Mesothelial cell of epicardium (in vitro differentiated cells): ENCODE measurements at regions not wholly inside any gene's neighbourhood (a gene's known extent, or its start where the extent isn't known, plus 50 kb on each side); places are given as distances from the start of the nearest gene placed in this dataset.
A peak's percentile ranks its signal among the peaks of the same experiment; 100 is the strongest.

Experiments
- DNase-seq, 2 experiments: peaks; one replicate each; pipeline ENCODE4 v3.0.0; 2021; ENCODE audit warnings: low spot score in 2 of 2; ENCODE audit not compliant: unreplicated experiment in 2 of 2
- H3K27ac Mint-ChIP-seq: 2 replicates; pipeline ENCODE4 v1.8.0; 2021; ENCODE audit warnings: mixed read lengths
- H3K27me3 Mint-ChIP-seq: 2 replicates; pipeline ENCODE4 v1.8.0; 2021; ENCODE audit warnings: low read depth, mixed read lengths
- H3K36me3 Mint-ChIP-seq: 2 replicates; pipeline ENCODE4 v1.8.0; 2021; ENCODE audit warnings: mixed read lengths
- H3K4me1 Mint-ChIP-seq: 2 replicates; pipeline ENCODE4 v1.8.0; 2021; ENCODE audit warnings: mixed read lengths
- H3K4me3 Mint-ChIP-seq: 2 replicates; pipeline ENCODE4 v1.8.0; 2021; ENCODE audit warnings: mild to moderate bottlenecking, moderate library complexity, mixed read lengths
- H3K9me3 Mint-ChIP-seq: 2 replicates; pipeline ENCODE4 v1.8.0; 2021; ENCODE audit warnings: mixed read lengths
- TF ChIP-seq, protein P1 (sequence below): fragments of 200-600 bp; sonication (generic); IDR thresholded peaks from one replicate; pipeline ENCODE4 v1.5.0; 2021; ENCODE audit warnings: antibody characterized with exemption; ENCODE audit not compliant: unreplicated experiment

DNA sequence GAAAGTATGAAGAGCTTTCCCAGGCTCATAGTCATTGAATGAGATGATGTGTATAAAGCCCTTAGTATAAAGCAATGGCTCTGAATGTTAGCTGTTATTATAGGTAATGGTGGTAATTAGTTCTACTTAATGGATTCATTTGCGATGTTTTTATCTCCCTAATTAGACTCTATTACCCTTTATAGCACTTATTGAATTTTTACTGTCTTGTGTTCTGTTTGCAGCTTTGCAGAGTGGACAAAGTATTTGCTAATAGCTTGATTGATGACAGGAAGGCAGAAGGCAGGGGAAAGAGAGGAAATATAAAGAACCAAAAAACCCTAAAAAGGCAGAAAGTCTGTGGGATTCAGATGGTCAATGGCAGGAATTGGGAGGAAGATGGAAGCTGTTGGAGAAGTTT lies 524.4 kb upstream of the SPRY2 start:
- peaks cover 22% of the 10 kb centered on the region for H3K4me1 Mint-ChIP-seq
- no peaks in the 10 kb centered on the region for H3K9me3 Mint-ChIP-seq
- no peak overlapping the region for H3K27ac Mint-ChIP-seq
- H3K4me3 Mint-ChIP-seq, result no peak overlapping the region
- DNase-seq, result no peak
- no peaks in the 10 kb centered on the region for H3K27me3 Mint-ChIP-seq
- TF ChIP-seq, protein P1, sequence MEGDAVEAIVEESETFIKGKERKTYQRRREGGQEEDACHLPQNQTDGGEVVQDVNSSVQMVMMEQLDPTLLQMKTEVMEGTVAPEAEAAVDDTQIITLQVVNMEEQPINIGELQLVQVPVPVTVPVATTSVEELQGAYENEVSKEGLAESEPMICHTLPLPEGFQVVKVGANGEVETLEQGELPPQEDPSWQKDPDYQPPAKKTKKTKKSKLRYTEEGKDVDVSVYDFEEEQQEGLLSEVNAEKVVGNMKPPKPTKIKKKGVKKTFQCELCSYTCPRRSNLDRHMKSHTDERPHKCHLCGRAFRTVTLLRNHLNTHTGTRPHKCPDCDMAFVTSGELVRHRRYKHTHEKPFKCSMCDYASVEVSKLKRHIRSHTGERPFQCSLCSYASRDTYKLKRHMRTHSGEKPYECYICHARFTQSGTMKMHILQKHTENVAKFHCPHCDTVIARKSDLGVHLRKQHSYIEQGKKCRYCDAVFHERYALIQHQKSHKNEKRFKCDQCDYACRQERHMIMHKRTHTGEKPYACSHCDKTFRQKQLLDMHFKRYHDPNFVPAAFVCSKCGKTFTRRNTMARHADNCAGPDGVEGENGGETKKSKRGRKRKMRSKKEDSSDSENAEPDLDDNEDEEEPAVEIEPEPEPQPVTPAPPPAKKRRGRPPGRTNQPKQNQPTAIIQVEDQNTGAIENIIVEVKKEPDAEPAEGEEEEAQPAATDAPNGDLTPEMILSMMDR, result no peak
- H3K36me3 Mint-ChIP-seq, result no peaks in the 10 kb centered on the region

DNA sequence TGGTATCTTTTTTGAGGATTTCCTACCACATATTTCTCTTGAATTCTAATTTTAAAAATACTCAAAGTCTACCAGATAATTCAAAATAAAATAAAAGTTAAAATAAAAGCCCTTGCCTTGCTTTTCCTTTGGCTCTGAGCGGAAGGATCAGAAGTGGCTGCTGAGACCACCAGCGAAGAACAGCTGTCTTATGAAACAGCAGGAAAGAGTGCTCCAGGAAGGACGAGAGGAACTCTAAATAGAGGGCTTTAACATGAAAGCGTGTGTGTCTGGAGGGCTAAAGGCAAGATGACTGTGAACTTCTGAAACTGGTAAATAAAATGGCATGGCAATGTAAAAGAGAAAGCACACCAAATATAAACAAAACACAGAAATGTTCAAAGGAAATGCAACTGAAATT lies 521.5 kb upstream of the SPRY2 start:
- Mint-ChIP-seq H3K36me3 (no peaks in the 10 kb centered on the region), H3K27me3 (no peaks in the 10 kb centered on the region), H3K27ac (no peak overlapping the region), H3K4me3 (no peak overlapping the region), H3K9me3 (no peaks in the 10 kb centered on the region), H3K4me1 (peaks cover 11% of the 10 kb centered on the region)
- TF ChIP-seq, protein P1, result no peak
- no peak for DNase-seq

DNA sequence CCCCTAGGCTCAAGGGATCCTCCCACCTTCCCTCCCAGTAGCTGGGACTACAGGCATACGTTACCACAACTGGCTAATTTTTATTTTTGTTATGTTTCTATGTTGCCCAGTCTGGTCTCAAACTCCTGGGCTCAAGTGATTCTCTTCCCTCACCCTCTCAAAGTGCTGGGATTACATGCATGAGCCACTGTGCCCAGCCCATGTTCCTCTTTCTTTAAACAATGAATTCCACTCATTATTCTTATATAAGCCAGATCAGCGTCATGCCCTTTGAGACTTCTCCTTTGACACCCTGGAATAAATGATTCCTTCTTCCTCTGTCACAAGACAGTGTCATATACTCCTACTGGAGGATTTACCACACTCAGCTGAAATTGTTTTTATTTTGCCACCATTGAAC lies 519.9 kb upstream of the SPRY2 start:
- TF ChIP-seq, protein P1, result no peak
- DNase-seq, result no peak
- Mint-ChIP-seq H3K4me3 (no peak overlapping the region), H3K27ac (no peak overlapping the region), H3K36me3 (no peaks in the 10 kb centered on the region), H3K9me3 (no peaks in the 10 kb centered on the region), H3K27me3 (no peaks in the 10 kb centered on the region), H3K4me1 (peaks cover 5% of the 10 kb centered on the region)

DNA sequence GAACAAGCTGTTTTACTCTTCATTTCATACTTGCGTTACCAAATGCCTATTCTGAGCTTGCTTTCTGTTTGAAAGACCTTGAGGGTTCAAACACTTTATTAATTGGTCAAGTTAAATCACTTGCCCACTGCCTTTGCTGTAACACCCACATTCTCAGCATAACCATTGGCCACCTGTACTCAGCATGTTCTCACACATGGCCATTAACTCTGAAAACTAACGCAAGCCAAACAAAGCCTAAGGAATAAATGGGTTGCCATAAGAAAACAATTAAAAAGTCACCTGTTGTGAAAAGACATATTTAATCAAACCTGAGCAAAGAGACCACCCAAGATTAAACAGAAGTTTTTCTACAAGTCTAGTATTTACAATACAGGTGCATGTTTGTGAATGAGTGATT lies 517.2 kb upstream of the SPRY2 start:
- Mint-ChIP-seq H3K27ac (no peak overlapping the region), H3K4me3 (no peak overlapping the region), H3K9me3 (no peaks in the 10 kb centered on the region), H3K27me3 (no peaks in the 10 kb centered on the region), H3K36me3 (no peaks in the 10 kb centered on the region), H3K4me1 (peaks cover 2% of the 10 kb centered on the region)
- no peak for DNase-seq
- TF ChIP-seq, protein P1, result no peak

DNA sequence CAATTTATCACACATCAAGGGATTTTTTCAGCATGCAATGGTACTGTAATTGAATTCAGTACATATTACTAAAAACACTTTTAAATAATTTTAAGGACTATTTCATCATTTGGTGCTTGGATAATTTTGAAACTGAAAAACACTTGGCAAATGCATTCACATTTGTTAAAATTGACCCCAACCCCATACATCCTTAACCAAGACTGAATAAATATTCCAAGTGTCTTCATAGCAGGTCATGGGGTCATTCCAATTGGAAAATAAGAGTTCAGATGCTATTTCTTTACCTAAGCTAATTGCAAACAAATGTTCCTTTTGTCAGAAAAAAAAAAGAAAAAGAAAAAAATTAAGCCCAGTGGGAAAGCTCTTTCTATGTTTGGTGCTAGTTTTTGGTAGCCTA lies 516.4 kb upstream of the SPRY2 start:
- H3K4me1 Mint-ChIP-seq, result no peaks in the 10 kb centered on the region
- H3K27me3 Mint-ChIP-seq, result no peaks in the 10 kb centered on the region
- H3K36me3 Mint-ChIP-seq, result no peaks in the 10 kb centered on the region
- no peaks in the 10 kb centered on the region for H3K9me3 Mint-ChIP-seq
- TF ChIP-seq, protein P1, result no peak
- peak overlapping the region; percentile 59 for H3K27ac Mint-ChIP-seq
- H3K4me3 Mint-ChIP-seq, result no peak overlapping the region
- no peak for DNase-seq

DNA sequence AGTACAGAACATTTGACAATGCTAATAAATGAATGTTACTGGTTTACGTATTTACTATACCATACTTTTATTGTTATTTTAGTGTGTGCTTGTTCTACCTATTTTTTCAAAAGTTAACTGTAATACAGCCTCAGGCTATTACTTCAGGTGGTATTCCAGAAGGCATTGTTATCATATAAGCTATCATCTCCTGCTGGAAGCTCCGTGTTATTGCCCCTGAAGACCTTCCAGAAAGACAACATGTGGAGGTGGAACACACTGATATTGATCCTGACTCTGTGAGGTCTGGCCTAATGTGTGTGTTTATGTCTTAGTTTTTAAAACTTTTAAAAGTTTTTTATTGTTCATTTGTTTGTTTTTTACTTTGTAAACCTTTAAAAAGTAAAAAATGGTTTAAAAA lies 509.8 kb upstream of the SPRY2 start:
- Mint-ChIP-seq H3K4me3 (no peak overlapping the region), H3K9me3 (peaks cover 24% of the 10 kb centered on the region), H3K4me1 (no peaks in the 10 kb centered on the region), H3K27me3 (no peaks in the 10 kb centered on the region), H3K36me3 (no peaks in the 10 kb centered on the region), H3K27ac (no peak overlapping the region)
- TF ChIP-seq, protein P1, result no peak
- no peak for DNase-seq
